Liver (tissue), 8 donors: ENCODE measurements at regions not wholly inside any gene's neighbourhood (a gene's known extent, or its start where the extent isn't known, plus 50 kb on each side); places are given as distances from the start of the nearest gene placed in this dataset.

Source experiments
- DNase-seq: peaks from one replicate; pipeline ENCODE4 v3.0.0-alpha.2; 2017; ENCODE audit warnings: low spot score
- H3K27ac ChIP-seq, 2 donors: one replicate each; pipeline ENCODE4 v1.7.0; 2013; ENCODE audit warnings: inconsistent platforms in 2 of 2, low read length in 2 of 2, control low read depth in 1 of 2, low read depth in 1 of 2, mild to moderate bottlenecking in 1 of 2
- H3K27me3 ChIP-seq, 4 donors: one replicate each; pipeline versions ENCODE4 v1.6.1 to v1.7.0; 2013; ENCODE audit warnings: low read length in 3 of 4, inconsistent platforms in 1 of 4, mild to moderate bottlenecking in 1 of 4, moderate library complexity in 1 of 4; ENCODE audit not compliant: control insufficient read depth in 4 of 4, insufficient read depth in 4 of 4
- H3K36me3 ChIP-seq, 4 donors: one replicate each; pipeline versions ENCODE4 v1.6.1 to v1.7.0; 2013; ENCODE audit warnings: low read length in 3 of 4, mild to moderate bottlenecking in 3 of 4, low read depth in 1 of 4, moderate library complexity in 1 of 4; ENCODE audit not compliant: control insufficient read depth in 4 of 4, insufficient read depth in 3 of 4
- H3K4me1 ChIP-seq, 4 donors: one replicate each; pipeline versions ENCODE4 v1.6.1 to v1.7.0; 2013; ENCODE audit warnings: low read length in 3 of 4, mild to moderate bottlenecking in 3 of 4, moderate library complexity in 1 of 4; ENCODE audit not compliant: control insufficient read depth in 4 of 4, insufficient read depth in 4 of 4
- H3K4me3 ChIP-seq, 3 donors: one replicate each; pipeline versions ENCODE4 v1.6.1 to v1.7.0; 2013; ENCODE audit warnings: low read length in 3 of 3, control low read depth in 1 of 3, low read depth in 1 of 3, mild to moderate bottlenecking in 1 of 3
- H3K9ac ChIP-seq, 2 donors: one replicate each; pipeline ENCODE4 v1.7.0; 2013; ENCODE audit warnings: low read length in 2 of 2, mild to moderate bottlenecking in 2 of 2, moderate library complexity in 2 of 2, control low read depth in 1 of 2, low read depth in 1 of 2
- H3K9me3 ChIP-seq, 4 donors: one replicate each; pipeline versions ENCODE4 v1.6.1 to v1.7.0; 2013; ENCODE audit warnings: low read length in 3 of 4; ENCODE audit not compliant: control insufficient read depth in 4 of 4
- ATF3 ChIP-seq: IDR thresholded peaks from 2 replicates; pipeline ENCODE4 v1.6.1; 2016; ENCODE audit warnings: antibody characterized with exemption
- CTCF ChIP-seq: fragments of 150-350 bp; IDR thresholded peaks from 2 replicates; pipeline ENCODE4 v1.5.1; 2017; ENCODE audit warnings: improper control_type of control experiment, low read depth, low read length; ENCODE audit not compliant: missing input control
- FOXA1 ChIP-seq: IDR thresholded peaks from 2 replicates; pipeline ENCODE4 v1.6.1; 2016; ENCODE audit warnings: antibody characterized with exemption
- FOXA2 ChIP-seq: IDR thresholded peaks from 2 replicates; pipeline ENCODE4 v1.6.1; 2016; ENCODE audit warnings: antibody characterized with exemption
- HNF4A ChIP-seq, 2 donors: conservative IDR thresholded peaks; 2 replicates each; pipeline ENCODE4 v1.6.1; 2016; ENCODE audit warnings: antibody characterized with exemption in 2 of 2, mild to moderate bottlenecking in 2 of 2
- HNF4G ChIP-seq: IDR thresholded peaks from 2 replicates; pipeline ENCODE4 v1.6.1; 2016; ENCODE audit warnings: antibody characterized with exemption
- JUND ChIP-seq, 2 donors: IDR thresholded peaks; 2 replicates each; pipeline ENCODE4 v1.6.1; 2016; ENCODE audit warnings: antibody characterized with exemption in 2 of 2
- NR2F2 ChIP-seq: IDR thresholded peaks from 2 replicates; pipeline ENCODE4 v1.6.1; 2016; ENCODE audit warnings: antibody characterized with exemption
- REST ChIP-seq: IDR thresholded peaks from 2 replicates; pipeline ENCODE4 v1.6.1; 2016; ENCODE audit warnings: antibody characterized with exemption, mild to moderate bottlenecking
- RXRA ChIP-seq, 2 donors: IDR thresholded peaks; 2 replicates each; pipeline ENCODE4 v1.6.1; 2017 to 2018; ENCODE audit warnings: antibody characterized with exemption in 2 of 2, mild to moderate bottlenecking in 1 of 2
- SP1 ChIP-seq: IDR thresholded peaks from 2 replicates; pipeline ENCODE4 v1.6.1; 2018; ENCODE audit warnings: antibody characterized with exemption, mild to moderate bottlenecking
- TAF1 ChIP-seq: conservative IDR thresholded peaks from 2 replicates; pipeline ENCODE4 v1.6.1; 2016; ENCODE audit warnings: antibody characterized with exemption, mild to moderate bottlenecking
- YY1 ChIP-seq: IDR thresholded peaks from 2 replicates; pipeline ENCODE4 v1.6.1; 2016; ENCODE audit warnings: antibody characterized with exemption, mild to moderate bottlenecking
- ZBTB33 ChIP-seq: IDR thresholded peaks from 2 replicates; pipeline ENCODE4 v1.6.1; 2016; ENCODE audit warnings: antibody characterized with exemption
- WGBS: extraction: QIAGEN DNeasy Blood & Tissue Kit; methylation state at CpG from one replicate; pipeline ENCODE4 v1.1.7; 2013; 5-methylcytosine and 5-hydroxymethylcytosine counted together
- donor health status: healthy.
- donor health status: healthy.
- donor health status: healthy.
- donor health status: healthy.
- donor health status: healthy.

- WGBS: 92% methylated on average over 12 of the region's 12 CpGs
These were observed 78.3 kb upstream of the ADAMTS16 start for GRCh38 chr5:5061836-5062235.

More at GRCh38 chr5:5061836-5062235, 78.3 kb upstream of the ADAMTS16 start:
- Histone ChIP-seq H3K4me3 (no peak overlapping the region), H3K9ac (no peak overlapping the region), H3K4me1 (no peaks in the 10 kb centered on the region), H3K36me3 (no peaks in the 10 kb centered on the region), H3K27me3 (no peaks in the 10 kb centered on the region), H3K9me3 (no peaks in the 10 kb centered on the region), H3K27ac (no peak overlapping the region)
- TF ChIP-seq RXRA (IDR thresholded peaks at IDR 0.05): no peak
- TF ChIP-seq FOXA2: no peak
- TF ChIP-seq NR2F2: no peak
- no peak for TF ChIP-seq JUND (IDR thresholded peaks at IDR 0.05)
- TF ChIP-seq SP1: no peak
- no peak for TF ChIP-seq CTCF
- TF ChIP-seq REST: no peak
- TF ChIP-seq FOXA1: no peak
- no peak for TF ChIP-seq TAF1
- TF ChIP-seq ATF3: no peak
- TF ChIP-seq ZBTB33: no peak
- TF ChIP-seq HNF4A (conservative IDR thresholded peaks at IDR 0.05): no peak
- TF ChIP-seq HNF4G: no peak
- no peak for TF ChIP-seq YY1
- no peak for DNase-seq
